Stimulated activated CD4-positive, alpha-beta T cell treated with anti-CD3 and anti-CD28 coated beads, Interleukin-15, amount 100 ng/mL, for 24 hours (primary cell): ENCODE measurements at regions not wholly inside any gene's neighbourhood (a gene's known extent, or its start where the extent isn't known, plus 50 kb on each side); places are given as distances from the start of the nearest gene placed in this dataset.
"Not testable (repeated sequence)": the region's sequence is repeated elsewhere in the genome, so short reads cannot be mapped to it uniquely, and the experiment has no call there.

Experiments used
- DNase-seq: peaks from one replicate; pipeline ENCODE4 v3.0.0-alpha.2; 2020

- DNase-seq: no peak
These were observed 141.8 kb downstream of the LAT start for GRCh38 chr16:29126616-29127015.

- DNase-seq: no peak
These were observed 141.2 kb downstream of the LAT start for GRCh38 chr16:29126057-29126494.

GRCh38 chr16:29124828-29125227 is 140.0 kb downstream of the LAT start:
- DNase-seq: no peak

GRCh38 chr16:29124162-29124561 is 139.3 kb downstream of the LAT start:
- not testable (repeated sequence) for DNase-seq

- not testable (repeated sequence) for DNase-seq
These were observed 135.8 kb downstream of the LAT start for GRCh38 chr16:29120680-29121079.

GRCh38 chr16:29118301-29118957 is 133.6 kb downstream of the LAT start:
- DNase-seq: peak; percentile 18

- DNase-seq: no peak
These were observed 132.8 kb downstream of the LAT start for GRCh38 chr16:29117631-29118030.

GRCh38 chr16:29116980-29117379 is 132.1 kb downstream of the LAT start:
- DNase-seq: no peak

GRCh38 chr16:29116207-29116606 is 131.4 kb downstream of the LAT start:
- not testable (repeated sequence) for DNase-seq

GRCh38 chr16:29115802-29116141 is 130.9 kb downstream of the LAT start:
- not testable (repeated sequence) for DNase-seq

GRCh38 chr16:29114989-29115801 is 130.3 kb downstream of the LAT start:
- DNase-seq: peak; percentile 60

GRCh38 chr16:29114574-29114973 is 129.7 kb downstream of the LAT start:
- no peak for DNase-seq

GRCh38 chr16:29113446-29113845 is 128.6 kb downstream of the LAT start:
- DNase-seq: not testable (repeated sequence)

GRCh38 chr16:29112755-29113347 is 128.0 kb downstream of the LAT start:
- no peak for DNase-seq

GRCh38 chr16:29111901-29112680 is 127.2 kb downstream of the LAT start:
- DNase-seq: not testable (repeated sequence)

- no peak for DNase-seq
These were observed 126.6 kb downstream of the LAT start for GRCh38 chr16:29111421-29111820.

- DNase-seq: not testable (repeated sequence)
These were observed 123.8 kb downstream of the LAT start for GRCh38 chr16:29108625-29109169.

- DNase-seq: no peak
These were observed 122.4 kb downstream of the LAT start for GRCh38 chr16:29107299-29107698.

GRCh38 chr16:29106259-29106908 is 121.5 kb downstream of the LAT start:
- DNase-seq: not testable (repeated sequence)

- DNase-seq: not testable (repeated sequence)
These were observed 119.7 kb downstream of the LAT start for GRCh38 chr16:29104600-29104999.

- DNase-seq: not testable (repeated sequence)
These were observed 113.1 kb downstream of the LAT start for GRCh38 chr16:29097965-29098364.
